ENCODE measurements at regions not wholly inside any gene's neighbourhood (a gene's known extent, or its start where the extent isn't known, plus 50 kb on each side); places are given as distances from the start of the nearest gene placed in this dataset.

- TF ChIP-seq CTCF (conservative IDR thresholded peaks at IDR 0.05) (no peak), ZFX (IDR thresholded peaks at IDR 0.05) (no peak)
Observed at GRCh38 chr4:100782356-100782755, 264.5 kb upstream of the EMCN start.
